ENCODE measurements at regions not wholly inside any gene's neighbourhood (a gene's known extent, or its start where the extent isn't known, plus 50 kb on each side); places are given as distances from the start of the nearest gene placed in this dataset.

DNA sequence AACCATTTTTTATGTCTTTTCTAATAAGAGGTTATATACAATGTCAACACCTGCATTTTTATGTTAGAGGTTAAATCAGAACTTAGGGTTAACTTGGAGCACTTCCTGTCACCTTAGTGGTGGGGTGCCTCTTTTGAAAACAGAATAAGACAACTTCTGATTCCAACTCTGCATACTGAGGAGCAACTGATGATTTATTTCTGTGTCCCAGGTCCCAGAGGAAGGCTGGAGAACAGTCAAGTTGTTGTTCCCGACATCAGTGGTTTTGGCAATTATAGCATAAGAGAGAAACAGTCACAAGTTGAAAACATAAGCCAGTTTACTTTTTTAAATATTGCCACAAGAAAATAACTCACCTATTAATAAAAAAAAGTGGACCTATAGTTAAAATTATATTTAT is 871.0 kb upstream of the ADAMTS5 start:
- H3K4me3 ChIP-seq = no peak overlapping the region
- H3K36me3 ChIP-seq = no peaks in the 10 kb centered on the region
- no peak overlapping the region for H3K27ac ChIP-seq
- H3K27me3 ChIP-seq = no peaks in the 10 kb centered on the region
- TF ChIP-seq, protein P1, sequence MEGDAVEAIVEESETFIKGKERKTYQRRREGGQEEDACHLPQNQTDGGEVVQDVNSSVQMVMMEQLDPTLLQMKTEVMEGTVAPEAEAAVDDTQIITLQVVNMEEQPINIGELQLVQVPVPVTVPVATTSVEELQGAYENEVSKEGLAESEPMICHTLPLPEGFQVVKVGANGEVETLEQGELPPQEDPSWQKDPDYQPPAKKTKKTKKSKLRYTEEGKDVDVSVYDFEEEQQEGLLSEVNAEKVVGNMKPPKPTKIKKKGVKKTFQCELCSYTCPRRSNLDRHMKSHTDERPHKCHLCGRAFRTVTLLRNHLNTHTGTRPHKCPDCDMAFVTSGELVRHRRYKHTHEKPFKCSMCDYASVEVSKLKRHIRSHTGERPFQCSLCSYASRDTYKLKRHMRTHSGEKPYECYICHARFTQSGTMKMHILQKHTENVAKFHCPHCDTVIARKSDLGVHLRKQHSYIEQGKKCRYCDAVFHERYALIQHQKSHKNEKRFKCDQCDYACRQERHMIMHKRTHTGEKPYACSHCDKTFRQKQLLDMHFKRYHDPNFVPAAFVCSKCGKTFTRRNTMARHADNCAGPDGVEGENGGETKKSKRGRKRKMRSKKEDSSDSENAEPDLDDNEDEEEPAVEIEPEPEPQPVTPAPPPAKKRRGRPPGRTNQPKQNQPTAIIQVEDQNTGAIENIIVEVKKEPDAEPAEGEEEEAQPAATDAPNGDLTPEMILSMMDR (IDR thresholded peaks at IDR 0.05) = no peak
- intact Hi-C loops (cut with DNase I) = no loop called here
- H3K4me1 ChIP-seq = peaks cover 0 to 3% of the 10 kb centered on the region in 2 donors
- peaks cover 0 to 6% of the 10 kb centered on the region in 2 donors for H3K9me3 ChIP-seq
- no peak for DNase-seq (ENCODE audit: low spot score in 2 of 2)

DNA sequence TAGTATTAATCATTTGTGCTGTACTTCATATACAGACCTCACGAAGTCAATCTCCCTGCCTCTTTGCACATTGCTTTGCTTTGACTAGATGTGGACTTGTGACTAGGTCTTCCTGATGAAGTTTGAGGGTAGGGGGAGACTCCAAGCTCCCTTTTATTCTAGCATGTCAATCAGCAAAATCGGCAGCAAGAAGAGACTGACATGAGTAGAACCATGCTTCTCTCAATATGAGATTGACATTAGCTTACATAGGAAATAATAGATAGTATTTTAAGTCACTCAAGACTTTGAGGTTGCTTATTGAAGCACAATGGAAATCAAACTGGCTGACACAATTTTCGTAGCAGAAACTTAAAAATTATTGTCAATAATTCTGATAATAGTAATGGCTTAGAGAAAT is 866.4 kb upstream of the ADAMTS5 start:
- intact Hi-C loops (cut with DNase I) = no loop called here
- TF ChIP-seq, protein P1 (IDR thresholded peaks at IDR 0.05) = no peak
- Histone ChIP-seq H3K9me3 (peaks cover 0 to 6% of the 10 kb centered on the region in 2 donors), H3K4me1 (peaks cover 0 to 6% of the 10 kb centered on the region in 2 donors), H3K4me3 (no peak overlapping the region), H3K27ac (no peak overlapping the region), H3K36me3 (no peaks in the 10 kb centered on the region), H3K27me3 (no peaks in the 10 kb centered on the region)
- DNase-seq (ENCODE audit: low spot score in 2 of 2) = no peak

DNA sequence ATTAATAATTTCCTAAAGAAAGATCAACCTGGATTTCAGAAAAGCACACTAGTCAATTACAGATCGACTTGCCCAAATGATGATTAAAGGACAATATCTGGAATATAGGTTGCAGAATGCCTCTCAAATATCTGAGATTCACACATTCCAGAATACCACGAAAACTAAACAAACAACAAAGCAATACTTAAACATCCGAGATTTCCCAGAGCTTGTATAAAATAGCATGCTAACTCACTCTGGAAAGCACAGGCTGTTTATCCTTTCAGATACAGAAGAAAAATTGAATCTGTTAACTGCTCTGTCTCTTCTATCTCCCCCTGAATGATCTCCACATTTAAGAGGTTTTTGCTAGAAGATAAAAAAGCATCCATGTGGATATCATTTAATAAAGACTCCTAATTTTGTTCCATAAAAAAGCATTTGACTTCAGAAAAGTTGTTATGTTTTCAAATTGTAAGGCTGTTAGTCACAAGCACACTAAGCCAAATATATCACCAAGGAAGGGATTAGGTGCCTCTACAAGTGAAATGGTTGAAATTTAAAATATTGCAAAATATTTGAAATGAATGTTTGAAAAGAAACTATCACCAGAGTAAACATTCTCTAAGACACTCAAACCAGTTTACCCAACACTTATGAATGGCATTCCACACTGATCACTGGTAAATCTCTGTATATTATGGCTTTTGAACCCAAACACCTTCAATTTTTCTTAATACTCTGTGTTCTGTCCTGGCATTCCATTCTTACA is 865.1 kb upstream of the ADAMTS5 start:
- Histone ChIP-seq H3K9me3 (peaks cover 0 to 6% of the 10 kb centered on the region in 2 donors), H3K4me1 (peaks cover 0 to 6% of the 10 kb centered on the region in 2 donors), H3K4me3 (no peak overlapping the region), H3K36me3 (no peaks in the 10 kb centered on the region), H3K27ac (no peak overlapping the region), H3K27me3 (no peaks in the 10 kb centered on the region)
- DNase-seq (ENCODE audit: low spot score in 2 of 2) = no peak
- TF ChIP-seq, protein P1 (IDR thresholded peaks at IDR 0.05) = no peak
- intact Hi-C loops (cut with DNase I) = no loop called here

DNA sequence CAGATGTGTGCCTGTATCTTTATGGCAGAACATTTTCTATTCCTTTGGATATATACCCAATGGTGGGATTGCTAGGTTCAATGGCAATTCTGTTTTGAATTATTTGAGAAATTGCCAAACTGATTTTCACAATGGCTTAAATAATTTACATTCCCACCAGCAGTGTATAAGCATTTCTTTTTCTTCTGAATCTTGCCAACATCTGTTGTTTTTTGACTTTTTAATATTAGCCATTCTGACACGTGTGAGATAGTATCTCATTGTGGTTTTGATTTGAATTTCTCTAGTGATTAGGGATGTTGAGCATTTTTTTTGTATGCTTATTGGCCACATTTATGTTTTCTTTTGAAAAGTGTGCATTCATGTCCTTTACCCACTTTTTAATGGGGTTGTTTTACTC is 864.3 kb upstream of the ADAMTS5 start:
- DNase-seq (ENCODE audit: low spot score in 2 of 2) = no peak
- intact Hi-C loops (cut with DNase I) = no loop called here
- H3K27ac ChIP-seq = no peak overlapping the region
- TF ChIP-seq, protein P1 (IDR thresholded peaks at IDR 0.05) = no peak
- no peaks in the 10 kb centered on the region for H3K36me3 ChIP-seq
- peaks cover 0 to 6% of the 10 kb centered on the region in 2 donors for H3K4me1 ChIP-seq
- no peak overlapping the region for H3K4me3 ChIP-seq
- peaks cover 0 to 6% of the 10 kb centered on the region in 2 donors for H3K9me3 ChIP-seq
- no peaks in the 10 kb centered on the region for H3K27me3 ChIP-seq

DNA sequence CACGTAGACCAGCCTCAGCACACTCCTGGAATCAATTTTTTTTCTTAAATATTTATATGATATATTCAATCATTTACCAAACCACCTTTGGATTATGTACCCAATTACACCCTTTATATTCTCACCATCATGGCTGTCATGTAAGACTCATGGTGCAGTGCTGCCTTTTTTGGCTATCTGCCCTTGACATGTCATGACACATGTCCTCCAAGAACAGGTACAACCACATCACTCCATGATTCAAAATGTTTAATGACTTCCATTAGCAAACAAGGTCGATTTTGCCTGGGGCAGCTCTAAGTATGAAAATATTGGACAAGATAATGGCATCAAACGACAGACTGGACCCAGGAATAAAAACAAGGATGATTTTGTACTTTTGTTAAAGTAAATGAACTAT is 861.1 kb upstream of the ADAMTS5 start:
- intact Hi-C loops (cut with DNase I) = no loop called here
- H3K27ac ChIP-seq = no peak overlapping the region
- H3K27me3 ChIP-seq = no peaks in the 10 kb centered on the region

More for the DNA sequence above, 861.1 kb upstream of the ADAMTS5 start:
- no peaks in the 10 kb centered on the region for H3K9me3 ChIP-seq
- H3K36me3 ChIP-seq = no peaks in the 10 kb centered on the region
- no peak overlapping the region for H3K4me3 ChIP-seq
- peaks cover 0 to 6% of the 10 kb centered on the region in 2 donors for H3K4me1 ChIP-seq
- no peak for DNase-seq (ENCODE audit: low spot score in 2 of 2)
- TF ChIP-seq, protein P1 (IDR thresholded peaks at IDR 0.05) = no peak
